Smooth muscle cell (in vitro differentiated cells): ENCODE measurements at regions not wholly inside any gene's neighbourhood (a gene's known extent, or its start where the extent isn't known, plus 50 kb on each side); places are given as distances from the start of the nearest gene placed in this dataset.

Experiments used
- DNase-seq: peaks from one replicate; lab custom pipeline; 2025; ENCODE audit not compliant: unreplicated experiment; lab: John Stamatoyannopoulos, UW
- H2AFZ ChIP-seq: fragments of 200-600 bp; sonication (generic); 2 replicates; pipeline ENCODE4 v1.6.0; 2016; ENCODE audit warnings: antibody characterized with exemption, low read depth, mild to moderate bottlenecking
- H3F3A ChIP-seq: fragments of 200-600 bp; sonication (generic); 2 replicates; pipeline ENCODE4 v1.6.0; 2017; ENCODE audit warnings: antibody characterized with exemption, low read depth
- H3K27ac ChIP-seq: fragments of 200-600 bp; sonication (generic); 2 replicates; pipeline ENCODE4 v1.5.1; 2016; ENCODE audit warnings: low read depth, mild to moderate bottlenecking
- H3K27me3 ChIP-seq: fragments of 200-600 bp; sonication (generic); 2 replicates; pipeline ENCODE4 v1.6.1; 2016; ENCODE audit warnings: low read depth, mild to moderate bottlenecking
- H3K36me3 ChIP-seq: fragments of 200-600 bp; sonication (generic); 2 replicates; pipeline ENCODE4 v1.5.1; 2016; ENCODE audit warnings: low read depth
- H3K4me1 ChIP-seq: fragments of 200-600 bp; sonication (generic); 2 replicates; pipeline ENCODE4 v1.5.1; 2016; ENCODE audit warnings: low read depth
- H3K4me2 ChIP-seq: fragments of 200-600 bp; sonication (generic); 2 replicates; pipeline ENCODE4 v1.6.0; 2016; ENCODE audit warnings: mild to moderate bottlenecking
- H3K4me3 ChIP-seq: fragments of 200-600 bp; sonication (generic); 2 replicates; pipeline ENCODE4 v1.5.1; 2016; ENCODE audit warnings: mild to moderate bottlenecking
- H3K79me2 ChIP-seq: fragments of 200-600 bp; sonication (generic); 2 replicates; pipeline ENCODE4 v1.6.0; 2016; ENCODE audit warnings: low read depth, mild to moderate bottlenecking
- H3K9ac ChIP-seq: fragments of 200-600 bp; sonication (generic); 2 replicates; pipeline ENCODE4 v1.6.0; 2016; ENCODE audit warnings: low read depth
- H3K9me3 ChIP-seq: fragments of 200-600 bp; sonication (generic); replicated peaks from 2 replicates; pipeline ENCODE4 v1.5.1; 2016; ENCODE audit warnings: low read depth
- H4K20me1 ChIP-seq: fragments of 200-600 bp; sonication (generic); 2 replicates; pipeline ENCODE4 v1.6.0; 2016; ENCODE audit warnings: low read depth
- CTCF ChIP-seq: fragments of 200-600 bp; sonication (generic); IDR thresholded peaks from 2 replicates; pipeline ENCODE4 v1.5.1; 2017; ENCODE audit warnings: borderline replicate concordance, mild to moderate bottlenecking, antibody characterized with exemption; ENCODE audit not compliant: insufficient read depth, poor library complexity, severe bottlenecking
- WGBS: methylation state at CpG from one replicate; pipeline ENCODE4 v1.1.7; 2016; ENCODE audit warnings: low lambda C conversion rate; 5-methylcytosine and 5-hydroxymethylcytosine counted together

- Histone ChIP-seq H3K4me1 (no peaks in the 10 kb centered on the region), H3K79me2 (no peaks in the 10 kb centered on the region), H3F3A (no peaks in the 10 kb centered on the region), H3K27ac (no peak overlapping the region), H3K9ac (no peak overlapping the region), H3K36me3 (no peaks in the 10 kb centered on the region), H3K4me3 (no peak overlapping the region), H3K9me3 (no peaks in the 10 kb centered on the region), H2AFZ (no peak overlapping the region), H4K20me1 (no peaks in the 10 kb centered on the region), H3K27me3 (no peaks in the 10 kb centered on the region), H3K4me2 (no peak overlapping the region)
- DNase-seq, result no peak
- no peak for TF ChIP-seq CTCF
- 89% methylated on average over 8 of the region's 8 CpGs for WGBS
Measured at GRCh38 chr16:65825191-65825856, 541.2 kb upstream of the CDH5 start.

- Histone ChIP-seq H3K4me2 (no peak overlapping the region), H4K20me1 (no peaks in the 10 kb centered on the region), H3K79me2 (no peaks in the 10 kb centered on the region), H3K27ac (no peak overlapping the region), H3F3A (no peaks in the 10 kb centered on the region), H3K9me3 (no peaks in the 10 kb centered on the region), H3K27me3 (no peaks in the 10 kb centered on the region), H3K36me3 (no peaks in the 10 kb centered on the region), H3K4me1 (no peaks in the 10 kb centered on the region), H2AFZ (no peak overlapping the region), H3K9ac (no peak overlapping the region), H3K4me3 (no peak overlapping the region)
- no peak for DNase-seq
- TF ChIP-seq CTCF, result no peak
- 98% methylated on average over 2 of the region's 2 CpGs for WGBS
Measured at GRCh38 chr16:65822148-65822547, 544.3 kb upstream of the CDH5 start.

- Histone ChIP-seq H3K9ac (no peak overlapping the region), H3K4me2 (no peak overlapping the region), H3F3A (no peaks in the 10 kb centered on the region), H3K9me3 (no peaks in the 10 kb centered on the region), H3K27me3 (no peaks in the 10 kb centered on the region), H3K79me2 (no peaks in the 10 kb centered on the region), H3K36me3 (no peaks in the 10 kb centered on the region), H3K4me3 (no peak overlapping the region), H3K27ac (no peak overlapping the region), H3K4me1 (no peaks in the 10 kb centered on the region), H4K20me1 (no peaks in the 10 kb centered on the region), H2AFZ (peak overlapping the region; percentile 19)
- WGBS, result 75% methylated on average over 4 of the region's 4 CpGs
- TF ChIP-seq CTCF, result no peak
- DNase-seq, result no peak
Measured at GRCh38 chr16:65819136-65819898, 547.2 kb upstream of the CDH5 start.

- Histone ChIP-seq H3K4me1 (no peaks in the 10 kb centered on the region), H3K4me3 (no peak overlapping the region), H3K9ac (no peak overlapping the region), H3K4me2 (no peak overlapping the region), H4K20me1 (no peaks in the 10 kb centered on the region), H3K79me2 (no peaks in the 10 kb centered on the region), H3K27me3 (no peaks in the 10 kb centered on the region), H3K9me3 (no peaks in the 10 kb centered on the region), H2AFZ (no peak overlapping the region), H3K36me3 (no peaks in the 10 kb centered on the region), H3K27ac (no peak overlapping the region), H3F3A (no peaks in the 10 kb centered on the region)
- 86% methylated on average over 2 of the region's 2 CpGs for WGBS
- TF ChIP-seq CTCF, result no peak
- DNase-seq, result no peak
Measured at GRCh38 chr16:65817799-65818198, 548.7 kb upstream of the CDH5 start.
